HepG2 (cell line): ENCODE measurements at regions not wholly inside any gene's neighbourhood (a gene's known extent, or its start where the extent isn't known, plus 50 kb on each side); places are given as distances from the start of the nearest gene placed in this dataset.

ENCODE experiments used
- ATAC-seq: fragments of 200-7000 bp; cut with Tn5 transposase; 3 replicates; pipeline ENCODE4 v1.9.1; 2020; ENCODE audit warnings: mild to moderate bottlenecking, moderate library complexity
- BruUV-seq: library from RNA; stranded (reverse); fragments of 400-500 nt; replicated peaks from 2 replicates; lab custom pipeline; 2021; lab: Mats Ljungman, UMichigan
- CTCF ChIA-PET: fragments of 300-600 bp; formaldehyde crosslinking; extraction: SDS; loops from one replicate; lab custom pipeline; 2021; ENCODE audit warnings: low total read pairs, inconsistent platforms, low intra/inter-chr PET ratio; lab: Yijun Ruan, JAX
- POLR2A ChIA-PET: fragments of 350-600 bp; sonication (Branson Sonifier 250); formaldehyde crosslinking; loops from one replicate; lab custom pipeline; 2020; ENCODE audit warnings: antibody characterized with exemption, inconsistent platforms; lab: Yijun Ruan, JAX
- DNase-seq: peaks from one replicate; pipeline ENCODE4 v3.0.0-alpha.2; 2015; ENCODE audit warnings: low spot score
- FAIRE-seq: peaks from 3 replicates; lab custom pipeline; 2011; peaks lifted over from hg19 to GRCh38; lab: Jason Lieb, UNC
- H2AFZ ChIP-seq: one replicate; pipeline ENCODE4 v1.6.1; 2011; ENCODE audit warnings: low read length, inconsistent platforms
- H3K27ac ChIP-seq: fragments of 300-600 bp; 3 replicates; pipeline ENCODE4 v1.8.0; 2011; ENCODE audit warnings: mixed run types, mild to moderate bottlenecking, mixed read lengths, low read length, inconsistent platforms; ENCODE audit not compliant: insufficient read depth; ENCODE audit errors: extremely low read length
- H3K27me3 ChIP-seq, 2 experiments: fragments of 200-600 bp in 1 of 2; 2 replicates in 1 of 2; 3 replicates in 1 of 2; pipeline versions ENCODE4 v1.6.0 to v1.8.0; 2011; ENCODE audit warnings: low read length in 2 of 2, mild to moderate bottlenecking in 2 of 2, moderate library complexity in 2 of 2, inconsistent platforms in 1 of 2; ENCODE audit not compliant: insufficient read depth in 2 of 2, control insufficient read depth in 1 of 2
- H3K36me3 ChIP-seq, 2 experiments: fragments of 200-600 bp in 1 of 2; replicated peaks in 1 of 2; 2 replicates in 1 of 2; 3 replicates in 1 of 2; pipeline versions ENCODE4 v1.5.1 to v1.8.0; 2011; ENCODE audit warnings: low read length in 2 of 2, inconsistent platforms in 1 of 2; ENCODE audit not compliant: insufficient read depth in 2 of 2, control insufficient read depth in 1 of 2
- H3K4me1 ChIP-seq: 2 replicates; pipeline ENCODE4 v1.5.1; 2012; ENCODE audit warnings: low read length, inconsistent platforms; ENCODE audit not compliant: insufficient read depth
- H3K4me2 ChIP-seq: 2 replicates; pipeline ENCODE4 v1.6.0; 2011; ENCODE audit warnings: low read depth, low read length, inconsistent platforms
- H3K4me3 ChIP-seq, 3 experiments: fragments of 200-600 bp in 1 of 3; sonication (generic), shearing (Covaris generic) in 1 of 3; replicated peaks in 1 of 3; 2 replicates each; pipeline ENCODE4 v1.5.1; 2011 to 2016; ENCODE audit warnings: low read length in 3 of 3, inconsistent platforms in 2 of 3, low read depth in 2 of 3, mild to moderate bottlenecking in 2 of 3, control low read depth in 1 of 3, mixed read lengths in 1 of 3; ENCODE audit not compliant: insufficient read depth in 1 of 3
- H3K79me2 ChIP-seq: one replicate; pipeline ENCODE4 v1.6.1; 2011; ENCODE audit warnings: low read length, inconsistent platforms; ENCODE audit not compliant: insufficient read depth
- H3K9ac ChIP-seq: 2 replicates; pipeline ENCODE4 v1.6.0; 2011; ENCODE audit warnings: mild to moderate bottlenecking, low read depth, low read length, inconsistent platforms; ENCODE audit not compliant: insufficient read depth
- H3K9me3 ChIP-seq: 2 replicates; pipeline ENCODE4 v1.5.1; 2012; ENCODE audit warnings: mild to moderate bottlenecking, low read length
- H4K20me1 ChIP-seq: 2 replicates; pipeline ENCODE4 v1.6.0; 2011; ENCODE audit warnings: inconsistent platforms, mild to moderate bottlenecking, low read length, moderate library complexity; ENCODE audit not compliant: insufficient read depth
- BORCS8-MEF2B ChIP-seq: sonication (generic); formaldehyde crosslinking; IDR thresholded peaks from 2 replicates; pipeline ENCODE4 v1.8.0; 2022; ENCODE audit warnings: mild to moderate bottlenecking, missing genetic modification reagents
- ELF3 ChIP-seq: IDR thresholded peaks from 2 replicates; pipeline ENCODE4 v1.6.1; 2016; ENCODE audit warnings: missing genetic modification reagents, missing compliant biosample characterization
- FOXJ3 ChIP-seq: sonication (generic); formaldehyde crosslinking; IDR thresholded peaks from 2 replicates; pipeline ENCODE4 v1.4.0; 2020; ENCODE audit warnings: missing genetic modification reagents, mild to moderate bottlenecking, borderline replicate concordance
- HOXA9 ChIP-seq: sonication (generic); formaldehyde crosslinking; IDR thresholded peaks from 2 replicates; pipeline ENCODE4 v1.8.1; 2022; ENCODE audit warnings: missing genetic modification reagents, mild to moderate bottlenecking, moderate library complexity, borderline replicate concordance
- PCBP2 ChIP-seq: fragments of 200-400 bp; formaldehyde crosslinking; optimal IDR thresholded peaks from 2 replicates; pipeline ENCODE3; 2018; ENCODE audit warnings: low read length, low read depth; ENCODE audit not compliant: poor library complexity, severe bottlenecking
- POLR2AphosphoS2 ChIP-seq: IDR thresholded peaks from 2 replicates; pipeline ENCODE4 v1.6.1; 2011; ENCODE audit warnings: low read depth, low read length, improper control_type of control experiment
- POLR2G ChIP-seq: fragments of 200-400 bp; formaldehyde crosslinking; IDR thresholded peaks from 2 replicates; pipeline ENCODE4 v1.6.1; 2018; ENCODE audit warnings: mild to moderate bottlenecking, low read depth, low read length, moderate library complexity
- RFX5 ChIP-seq: IDR thresholded peaks from 2 replicates; pipeline ENCODE4 v1.6.1; 2011; ENCODE audit warnings: low read depth, low read length, improper control_type of control experiment
- SMAD9 ChIP-seq: sonication (generic); formaldehyde crosslinking; IDR thresholded peaks from 2 replicates; pipeline ENCODE4 v1.5.1; 2020; ENCODE audit warnings: mild to moderate bottlenecking, missing genetic modification reagents
- SRSF4 ChIP-seq: fragments of 200-400 bp; formaldehyde crosslinking; IDR thresholded peaks from one replicate; pipeline ENCODE4 v1.6.1; 2018; ENCODE audit warnings: mild to moderate bottlenecking, low read depth, low read length, moderate library complexity; ENCODE audit not compliant: poor library complexity, severe bottlenecking
- THAP8 ChIP-seq: sonication (generic); formaldehyde crosslinking; IDR thresholded peaks from 2 replicates; pipeline ENCODE4 v1.5.1; 2020; ENCODE audit warnings: missing genetic modification reagents, mild to moderate bottlenecking, borderline replicate concordance
- U2AF1 ChIP-seq: fragments of 200-400 bp; formaldehyde crosslinking; optimal IDR thresholded peaks from 2 replicates; pipeline ENCODE3; 2017; ENCODE audit warnings: mild to moderate bottlenecking, low read depth, low read length
- ZKSCAN5 ChIP-seq: sonication (generic); formaldehyde crosslinking; IDR thresholded peaks from 2 replicates; pipeline ENCODE4 v1.5.1; 2020; ENCODE audit warnings: mild to moderate bottlenecking, missing genetic modification reagents
- ZNF335 ChIP-seq: sonication (generic); formaldehyde crosslinking; IDR thresholded peaks from 2 replicates; pipeline ENCODE4 v1.4.0; 2020; ENCODE audit warnings: missing genetic modification reagents
- ZNF382 ChIP-seq: sonication (generic); formaldehyde crosslinking; IDR thresholded peaks from 2 replicates; pipeline ENCODE4 v1.5.0; 2020; ENCODE audit warnings: missing genetic modification reagents, mild to moderate bottlenecking, borderline replicate concordance
- ZNF468 ChIP-seq: sonication (generic); formaldehyde crosslinking; IDR thresholded peaks from 2 replicates; pipeline ENCODE4 v1.8.0; 2022; ENCODE audit warnings: mild to moderate bottlenecking, moderate library complexity, missing genetic modification reagents
- ZNF589 ChIP-seq: sonication (generic); formaldehyde crosslinking; conservative IDR thresholded peaks from 2 replicates; pipeline ENCODE4 v1.8.0; 2022; ENCODE audit warnings: mild to moderate bottlenecking, moderate library complexity, missing genetic modification reagents
- ZNF619 ChIP-seq: sonication (generic); formaldehyde crosslinking; IDR thresholded peaks from 2 replicates; pipeline ENCODE4 v1.4.0; 2020; ENCODE audit warnings: mild to moderate bottlenecking, missing genetic modification reagents
- ZNF7 ChIP-seq: IDR thresholded peaks from 2 replicates; pipeline ENCODE4 v1.6.1; 2016; ENCODE audit warnings: missing biosample characterization, missing genetic modification reagents
- ZNF746 ChIP-seq: sonication (generic); formaldehyde crosslinking; IDR thresholded peaks from 2 replicates; pipeline ENCODE4 v1.8.0; 2022; ENCODE audit warnings: mild to moderate bottlenecking, missing genetic modification reagents
- ZNF883 ChIP-seq: sonication (generic); formaldehyde crosslinking; IDR thresholded peaks from 2 replicates; pipeline ENCODE4 v1.5.1; 2020; ENCODE audit warnings: mild to moderate bottlenecking, missing genetic modification reagents; ENCODE audit errors: not compliant biosample characterization
- WGBS: methylation state at CpG from one replicate; pipeline ENCODE4 v1.1.6; 2017; ENCODE audit warnings: low lambda C conversion rate; 5-methylcytosine and 5-hydroxymethylcytosine counted together
- in situ Hi-C: cut with HindIII; loops from 2 replicates; pipeline ENCODE4 v1.10.0; 2017; ENCODE audit warnings: low pct_unique_long_range_greater_than_20kb; ENCODE audit not compliant: extremely low pct_ligation_motif_present
- intact Hi-C: fragments of 100-400 bp; cut with micrococcal nuclease; formaldehyde crosslinking; loops from one replicate; pipeline ENCODE4 v1.10.0; 2022; ENCODE audit not compliant: unreplicated experiment
- TF ChIP-seq, protein P1 (sequence below): sonication (generic); formaldehyde crosslinking; IDR thresholded peaks from 2 replicates; pipeline ENCODE4 v1.4.0; 2020; ENCODE audit warnings: missing genetic modification reagents, mild to moderate bottlenecking, borderline replicate concordance
- TF ChIP-seq, protein P2 (sequence below): sonication (generic); formaldehyde crosslinking; IDR thresholded peaks from 2 replicates; pipeline ENCODE4 v1.4.0; 2020; ENCODE audit warnings: low read depth, mild to moderate bottlenecking, missing genetic modification reagents

GRCh38 chr18:61669320-61669719 lies 223.5 kb downstream of the RNF152 start (continued):
- TF ChIP-seq ZNF382: no peak
- no peak for TF ChIP-seq ZNF746 (CRISPR knock-in tag)
- no peak for TF ChIP-seq RFX5
- no peak for TF ChIP-seq ELF3 (CRISPR knock-in tag)
- no peak for TF ChIP-seq U2AF1
- TF ChIP-seq POLR2G: no peak
- no peak for TF ChIP-seq ZNF619 (CRISPR knock-in tag)
- TF ChIP-seq, all 625 proteins: peak for 0

DNA sequence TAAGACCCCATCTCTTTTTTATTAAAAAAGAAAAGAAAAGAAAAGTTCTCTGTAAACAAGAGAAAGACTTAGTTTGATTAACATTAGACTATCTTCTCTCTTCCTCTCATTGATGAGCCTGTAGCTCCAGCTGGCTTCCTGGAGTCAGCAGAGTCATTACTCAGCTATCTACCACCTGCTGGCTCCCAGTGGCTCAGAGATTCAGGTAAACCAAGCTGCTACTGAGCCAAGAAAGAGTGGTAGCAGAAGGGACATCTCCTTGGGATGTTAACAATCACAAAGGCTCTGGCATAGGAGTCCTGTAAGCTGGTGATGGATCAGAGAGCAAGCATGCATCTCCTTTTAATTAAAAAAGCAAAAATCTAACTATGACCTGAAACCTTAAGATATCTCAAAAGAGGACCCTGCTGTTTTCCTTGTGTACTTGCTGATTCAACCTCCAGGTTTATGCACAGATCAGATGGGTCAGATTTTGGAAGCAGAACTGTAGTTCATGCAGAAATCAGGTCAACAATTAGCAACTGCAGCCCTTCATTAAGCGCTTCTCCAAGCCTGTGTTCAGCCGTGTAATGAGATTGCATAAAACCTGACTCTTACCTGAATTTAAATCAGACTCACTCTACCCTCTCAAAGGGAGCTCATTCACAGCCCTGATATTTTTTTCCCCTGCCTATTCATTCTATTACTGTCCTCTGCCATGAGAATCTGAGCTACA lies 225.8 kb downstream of the RNF152 start:
- no peak overlapping the region for H3K27ac ChIP-seq
- POLR2A ChIA-PET: no interaction called here
- no peak overlapping the region for H3K4me3 ChIP-seq
- H3K79me2 ChIP-seq: no peaks in the 10 kb centered on the region
- 40% methylated on average over 2 of the region's 2 CpGs for WGBS
- H3K4me2 ChIP-seq: no peak overlapping the region
- no peak overlapping the region for H3K9ac ChIP-seq
- FAIRE-seq: no peak
- BruUV-seq: no TSS peak
- no peaks in the 10 kb centered on the region for H3K36me3 ChIP-seq
- H2AFZ ChIP-seq: no peak overlapping the region
- no peaks in the 10 kb centered on the region for H3K4me1 ChIP-seq
- DNase-seq: no peak
- CTCF ChIA-PET: no interaction called here
- no peaks in the 10 kb centered on the region for H3K27me3 ChIP-seq
- no peaks in the 10 kb centered on the region for H4K20me1 ChIP-seq
- intact Hi-C loops: no loop called here
- H3K9me3 ChIP-seq: no peaks in the 10 kb centered on the region
- in situ Hi-C loops: no loop called here
- no peak for ATAC-seq
- TF ChIP-seq PCBP2: no peak
- TF ChIP-seq, protein P1, sequence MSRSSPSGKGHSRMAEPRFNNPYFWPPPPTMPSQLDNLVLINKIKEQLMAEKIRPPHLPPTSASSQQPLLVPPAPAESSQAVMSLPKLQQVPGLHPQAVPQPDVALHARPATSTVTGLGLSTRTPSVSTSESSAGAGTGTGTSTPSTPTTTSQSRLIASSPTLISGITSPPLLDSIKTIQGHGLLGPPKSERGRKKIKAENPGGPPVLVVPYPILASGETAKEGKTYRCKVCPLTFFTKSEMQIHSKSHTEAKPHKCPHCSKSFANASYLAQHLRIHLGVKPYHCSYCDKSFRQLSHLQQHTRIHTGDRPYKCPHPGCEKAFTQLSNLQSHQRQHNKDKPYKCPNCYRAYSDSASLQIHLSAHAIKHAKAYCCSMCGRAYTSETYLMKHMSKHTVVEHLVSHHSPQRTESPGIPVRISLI (CRISPR knock-in tag): no peak
- no peak for TF ChIP-seq ZNF468 (CRISPR knock-in tag)
- TF ChIP-seq ZNF883 (CRISPR knock-in tag): no peak
- TF ChIP-seq ZNF7 (CRISPR knock-in tag): no peak
- no peak for TF ChIP-seq SRSF4
- no peak for TF ChIP-seq SMAD9 (CRISPR knock-in tag)
- no peak for TF ChIP-seq POLR2AphosphoS2
- TF ChIP-seq, protein P2, sequence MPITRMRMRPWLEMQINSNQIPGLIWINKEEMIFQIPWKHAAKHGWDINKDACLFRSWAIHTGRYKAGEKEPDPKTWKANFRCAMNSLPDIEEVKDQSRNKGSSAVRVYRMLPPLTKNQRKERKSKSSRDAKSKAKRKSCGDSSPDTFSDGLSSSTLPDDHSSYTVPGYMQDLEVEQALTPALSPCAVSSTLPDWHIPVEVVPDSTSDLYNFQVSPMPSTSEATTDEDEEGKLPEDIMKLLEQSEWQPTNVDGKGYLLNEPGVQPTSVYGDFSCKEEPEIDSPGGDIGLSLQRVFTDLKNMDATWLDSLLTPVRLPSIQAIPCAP (CRISPR knock-in tag): no peak
- no peak for TF ChIP-seq THAP8 (CRISPR knock-in tag)
- no peak for TF ChIP-seq ZNF335 (CRISPR knock-in tag)
- no peak for TF ChIP-seq BORCS8-MEF2B (CRISPR knock-in tag)
- no peak for TF ChIP-seq HOXA9 (CRISPR knock-in tag)
- no peak for TF ChIP-seq ZNF589
- TF ChIP-seq FOXJ3 (CRISPR knock-in tag): no peak
- TF ChIP-seq ZKSCAN5 (CRISPR knock-in tag): no peak
